Upper lobe of left lung (tissue), 6 donors: ENCODE measurements at regions not wholly inside any gene's neighbourhood (a gene's known extent, or its start where the extent isn't known, plus 50 kb on each side); places are given as distances from the start of the nearest gene placed in this dataset.

Source experiments
- ATAC-seq, 2 donors: fragments of 200-7000 bp; cut with Tn5 transposase; one replicate each; pipeline ENCODE4 v1.9.1; 2022; ENCODE audit warnings: mild to moderate bottlenecking in 2 of 2, moderate library complexity in 2 of 2; ENCODE audit not compliant: low FRiP score in 2 of 2
- DNase-seq, 2 donors: peaks; one replicate each; pipeline ENCODE4 v3.0.0-alpha.2; 2019 to 2020
- H3K27ac ChIP-seq, 4 donors: fragments of 200-600 bp; sonication (generic); one replicate each; pipeline ENCODE4 v1.5.1; 2016 to 2019
- H3K27me3 ChIP-seq, 4 donors: fragments of 200-600 bp; sonication (generic); one replicate each; pipeline ENCODE4 v1.5.1; 2017 to 2019
- H3K36me3 ChIP-seq, 4 donors: fragments of 200-600 bp; sonication (generic); one replicate each; pipeline ENCODE4 v1.5.1; 2016 to 2019
- H3K4me1 ChIP-seq, 4 donors: fragments of 200-600 bp; sonication (generic); one replicate each; pipeline ENCODE4 v1.5.1; 2018 to 2019
- H3K4me3 ChIP-seq, 4 donors: fragments of 200-600 bp; sonication (generic); one replicate each; pipeline ENCODE4 v1.5.1; 2017 to 2019; ENCODE audit warnings: mild to moderate bottlenecking in 2 of 4, moderate library complexity in 1 of 4
- H3K9me3 ChIP-seq, 4 donors: fragments of 200-600 bp; sonication (generic); one replicate each; pipeline ENCODE4 v1.5.1; 2018 to 2019
- EP300 ChIP-seq, 4 donors: sonication (generic); formaldehyde crosslinking; IDR thresholded peaks; one replicate each; pipeline ENCODE4 v1.5.1; 2017; ENCODE audit warnings: antibody characterized with exemption in 4 of 4, control low read depth in 2 of 4
- POLR2A ChIP-seq, 4 donors: fragments of 450-650 bp; IDR thresholded peaks; one replicate each; pipeline ENCODE4 v1.5.1; 2016 to 2017; ENCODE audit warnings: antibody characterized with exemption in 4 of 4, mild to moderate bottlenecking in 2 of 4
- POLR2AphosphoS5 ChIP-seq, 2 donors: sonication (generic); formaldehyde crosslinking; IDR thresholded peaks; one replicate each; pipeline ENCODE4 v1.5.1; 2017; ENCODE audit warnings: antibody characterized with exemption in 2 of 2
- WGBS, 2 donors: methylation state at CpG; one replicate each; pipeline ENCODE4 v1.1.5; 2017 to 2018; 5-methylcytosine and 5-hydroxymethylcytosine counted together
- TF ChIP-seq, protein P1 (sequence below), 6 experiments: fragments of 450-650 bp in 4 of 6; fragments of 200-600 bp in 2 of 6; sonication (generic) in 2 of 6; IDR thresholded peaks; one replicate each; pipeline ENCODE4 v1.5.1; 2016 to 2019; ENCODE audit warnings: antibody characterized with exemption in 6 of 6
- donor health status: DM: no; HTN: no; CAD: no; lungs with moderate emphysema.
- donor health status: DM: no; HTN: yes; CAD: no; lungs with severe emphysema.

DNA sequence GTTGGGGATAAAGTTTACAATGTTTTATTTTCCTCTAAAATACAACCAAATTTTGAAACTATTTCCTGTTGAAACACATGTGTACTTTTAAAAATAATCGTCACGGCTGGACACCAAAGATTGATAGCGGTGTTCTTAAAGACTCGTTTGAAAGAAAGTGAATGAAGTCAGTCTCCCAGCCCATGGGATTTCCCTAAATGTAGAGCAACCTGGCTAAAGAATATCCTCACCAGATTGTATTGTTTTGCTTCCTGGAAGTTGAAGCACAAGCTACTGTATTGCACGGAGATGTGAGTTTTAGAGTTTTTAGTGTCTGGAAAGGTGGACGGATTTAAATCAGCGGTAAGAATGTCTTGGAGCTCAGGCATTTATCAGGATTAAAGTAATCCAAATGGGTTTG lies 189.5 kb downstream of the THBS2 start:
- Histone ChIP-seq H3K9me3 (no peaks in the 10 kb centered on the region), H3K27ac (no peak overlapping the region), H3K27me3 (no peaks in the 10 kb centered on the region), H3K36me3 (no peaks in the 10 kb centered on the region), H3K4me1 (no peaks in the 10 kb centered on the region), H3K4me3 (no peak overlapping the region)
- WGBS, 2 donors = 67 to 68% methylated on average over 7 of the region's 7 CpGs
- no peak for DNase-seq
- ATAC-seq = no peak
- no peak for TF ChIP-seq POLR2AphosphoS5 (IDR thresholded peaks at IDR 0.05)
- TF ChIP-seq, protein P1, sequence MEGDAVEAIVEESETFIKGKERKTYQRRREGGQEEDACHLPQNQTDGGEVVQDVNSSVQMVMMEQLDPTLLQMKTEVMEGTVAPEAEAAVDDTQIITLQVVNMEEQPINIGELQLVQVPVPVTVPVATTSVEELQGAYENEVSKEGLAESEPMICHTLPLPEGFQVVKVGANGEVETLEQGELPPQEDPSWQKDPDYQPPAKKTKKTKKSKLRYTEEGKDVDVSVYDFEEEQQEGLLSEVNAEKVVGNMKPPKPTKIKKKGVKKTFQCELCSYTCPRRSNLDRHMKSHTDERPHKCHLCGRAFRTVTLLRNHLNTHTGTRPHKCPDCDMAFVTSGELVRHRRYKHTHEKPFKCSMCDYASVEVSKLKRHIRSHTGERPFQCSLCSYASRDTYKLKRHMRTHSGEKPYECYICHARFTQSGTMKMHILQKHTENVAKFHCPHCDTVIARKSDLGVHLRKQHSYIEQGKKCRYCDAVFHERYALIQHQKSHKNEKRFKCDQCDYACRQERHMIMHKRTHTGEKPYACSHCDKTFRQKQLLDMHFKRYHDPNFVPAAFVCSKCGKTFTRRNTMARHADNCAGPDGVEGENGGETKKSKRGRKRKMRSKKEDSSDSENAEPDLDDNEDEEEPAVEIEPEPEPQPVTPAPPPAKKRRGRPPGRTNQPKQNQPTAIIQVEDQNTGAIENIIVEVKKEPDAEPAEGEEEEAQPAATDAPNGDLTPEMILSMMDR (IDR thresholded peaks at IDR 0.05) = no peak
- TF ChIP-seq POLR2A (IDR thresholded peaks at IDR 0.05) = no peak
- TF ChIP-seq EP300 (IDR thresholded peaks at IDR 0.05) = no peak

DNA sequence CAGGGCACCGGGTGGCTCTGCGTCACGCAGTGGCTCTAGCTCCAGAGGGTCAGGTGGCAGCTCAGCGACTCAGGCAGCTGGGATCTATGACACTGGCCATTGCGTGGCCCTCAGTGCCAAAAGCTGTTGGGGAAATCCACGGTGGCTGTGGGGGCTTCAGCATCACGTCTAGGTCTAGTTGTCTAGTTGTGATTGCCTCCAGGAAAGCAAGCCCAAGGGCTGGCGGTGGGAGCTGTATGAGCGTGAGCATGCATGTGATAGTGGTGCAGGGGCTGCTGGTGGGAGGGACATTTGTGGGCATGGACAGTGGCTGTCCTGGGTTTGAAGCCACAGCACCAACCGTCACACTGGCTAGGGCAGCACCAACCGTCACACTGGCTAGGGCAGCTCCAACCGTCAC lies 191.4 kb downstream of the THBS2 start:
- no peaks in the 10 kb centered on the region for H3K27me3 ChIP-seq
- DNase-seq (no peak), ATAC-seq (no peak)
- H3K9me3 ChIP-seq = no peaks in the 10 kb centered on the region
- no peak overlapping the region for H3K27ac ChIP-seq
- WGBS, 2 donors = 87 to 92% methylated on average over 9 to 10 of the region's 12 CpGs
- TF ChIP-seq POLR2AphosphoS5 (IDR thresholded peaks at IDR 0.05) (no peak), POLR2A (IDR thresholded peaks at IDR 0.05) (no peak), EP300 (IDR thresholded peaks at IDR 0.05) (no peak)
- TF ChIP-seq, protein P1 (IDR thresholded peaks at IDR 0.05) = no peak
- no peaks in the 10 kb centered on the region for H3K36me3 ChIP-seq
- H3K4me3 ChIP-seq = no peak overlapping the region
- no peaks in the 10 kb centered on the region for H3K4me1 ChIP-seq

GRCh38 chr6:169058634-169059033 lies 195.0 kb downstream of the THBS2 start:
- whole genome bisulfite sequencing, 2 donors = 70 to 85% methylated on average over 5 to 12 of the region's 12 CpGs
- H3K9me3 ChIP-seq = no peaks in the 10 kb centered on the region
- TF ChIP-seq EP300 (IDR thresholded peaks at IDR 0.05) = no peak
- TF ChIP-seq, protein P1 (IDR thresholded peaks at IDR 0.05) = no peak
- no peak for TF ChIP-seq POLR2A (IDR thresholded peaks at IDR 0.05)
- no peak for TF ChIP-seq POLR2AphosphoS5 (IDR thresholded peaks at IDR 0.05)
- no peak overlapping the region for H3K4me3 ChIP-seq
- H3K27me3 ChIP-seq = no peaks in the 10 kb centered on the region
- no peak for DNase-seq
- H3K36me3 ChIP-seq = no peaks in the 10 kb centered on the region
- H3K27ac ChIP-seq = no peak overlapping the region
- H3K4me1 ChIP-seq = no peaks in the 10 kb centered on the region
- peak in 1 of 2 donors; percentile 40 for ATAC-seq

DNA sequence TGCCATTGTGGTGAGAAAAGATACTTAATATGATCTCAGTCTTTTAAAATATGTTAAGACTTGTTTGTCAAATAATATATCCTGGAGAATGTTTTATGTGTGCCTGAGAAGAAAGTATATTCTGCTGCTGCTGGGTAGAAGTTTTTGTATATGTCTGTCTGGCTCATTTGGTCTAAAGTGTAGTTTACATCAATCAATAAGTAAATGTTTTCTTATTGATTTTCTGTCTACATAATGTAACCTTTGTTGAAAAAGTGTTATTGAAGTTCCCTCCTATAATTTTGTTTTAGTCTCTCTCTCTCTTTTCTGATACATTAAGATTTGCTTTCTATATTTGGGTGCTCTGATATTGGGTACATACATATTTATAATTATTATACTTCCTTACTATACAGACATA lies 201.2 kb downstream of the THBS2 start:
- no peaks in the 10 kb centered on the region for H3K9me3 ChIP-seq
- H3K4me3 ChIP-seq = no peak overlapping the region
- H3K27ac ChIP-seq = no peak overlapping the region
- no peaks in the 10 kb centered on the region for H3K4me1 ChIP-seq
- no peak for TF ChIP-seq EP300 (IDR thresholded peaks at IDR 0.05)
- TF ChIP-seq POLR2A (IDR thresholded peaks at IDR 0.05) = no peak
- TF ChIP-seq, protein P1 (IDR thresholded peaks at IDR 0.05) = no peak
- TF ChIP-seq POLR2AphosphoS5 (IDR thresholded peaks at IDR 0.05) = no peak
- DNase-seq (no peak), ATAC-seq (no peak)
- no peaks in the 10 kb centered on the region for H3K36me3 ChIP-seq
- H3K27me3 ChIP-seq = no peaks in the 10 kb centered on the region

GRCh38 chr6:169051371-169051770 lies 202.3 kb downstream of the THBS2 start:
- Histone ChIP-seq H3K27ac (no peak overlapping the region), H3K9me3 (no peaks in the 10 kb centered on the region), H3K36me3 (no peaks in the 10 kb centered on the region), H3K27me3 (no peaks in the 10 kb centered on the region), H3K4me3 (no peak overlapping the region), H3K4me1 (no peaks in the 10 kb centered on the region)
- TF ChIP-seq EP300 (IDR thresholded peaks at IDR 0.05) (no peak), POLR2AphosphoS5 (IDR thresholded peaks at IDR 0.05) (no peak), POLR2A (IDR thresholded peaks at IDR 0.05) (no peak)
- TF ChIP-seq, protein P1 (IDR thresholded peaks at IDR 0.05) = no peak
- ATAC-seq (no peak), DNase-seq (no peak)
- 83 to 96% methylated on average over 1 of the region's 1 CpG for WGBS, 2 donors
